GM23338 (cell line): ENCODE measurements at regions not wholly inside any gene's neighbourhood (a gene's known extent, or its start where the extent isn't known, plus 50 kb on each side); places are given as distances from the start of the nearest gene placed in this dataset.

Source experiments
- ATAC-seq: fragments of 200-7000 bp; cut with Tn5 transposase; 3 replicates; pipeline ENCODE4 v1.9.1; 2020
- DNase-seq: peaks from one replicate; pipeline ENCODE4 v3.0.0-alpha.2; 2015; ENCODE audit warnings: low spot score
- H2AFZ ChIP-seq: fragments of 200-600 bp; sonication (generic); 2 replicates; pipeline ENCODE4 v1.8.0; 2016; ENCODE audit warnings: antibody characterized with exemption, mild to moderate bottlenecking, moderate library complexity
- H3F3A ChIP-seq: fragments of 200-600 bp; sonication (generic); replicated peaks from 2 replicates; pipeline ENCODE4 v1.8.0; 2017; ENCODE audit warnings: antibody characterized with exemption, mixed run types, low read depth
- H3K27ac ChIP-seq: fragments of 200-600 bp; sonication (generic); 2 replicates; pipeline ENCODE4 v1.6.1; 2016; ENCODE audit warnings: low read depth
- H3K27me3 ChIP-seq: fragments of 200-600 bp; sonication (generic); 2 replicates; pipeline ENCODE4 v1.8.0; 2016; ENCODE audit warnings: mild to moderate bottlenecking, mixed run types, moderate library complexity; ENCODE audit not compliant: insufficient read depth
- H3K36me3 ChIP-seq: fragments of 200-600 bp; sonication (generic); 2 replicates; pipeline ENCODE4 v1.8.0; 2016; ENCODE audit warnings: mild to moderate bottlenecking; ENCODE audit not compliant: insufficient read depth
- H3K4me1 ChIP-seq: fragments of 200-600 bp; sonication (generic); 2 replicates; pipeline ENCODE4 v1.8.0; 2016; ENCODE audit warnings: mild to moderate bottlenecking, moderate library complexity; ENCODE audit not compliant: insufficient read depth
- H3K4me2 ChIP-seq: fragments of 200-600 bp; sonication (generic); 2 replicates; pipeline ENCODE4 v1.7.1; 2017; ENCODE audit warnings: mixed run types
- H3K4me3 ChIP-seq: fragments of 200-600 bp; sonication (generic); 2 replicates; pipeline ENCODE4 v1.6.1; 2016; ENCODE audit warnings: mixed run types
- H3K79me2 ChIP-seq: fragments of 200-600 bp; sonication (generic); replicated peaks from 2 replicates; pipeline ENCODE4 v1.8.0; 2017; ENCODE audit warnings: mild to moderate bottlenecking; ENCODE audit not compliant: insufficient read depth
- H3K9me2 ChIP-seq: fragments of 200-600 bp; sonication (generic); 2 replicates; pipeline ENCODE4 v1.8.0; 2017; ENCODE audit not compliant: insufficient read depth
- H4K20me1 ChIP-seq: fragments of 200-600 bp; sonication (generic); replicated peaks from 2 replicates; pipeline ENCODE4 v1.8.0; 2017; ENCODE audit warnings: mild to moderate bottlenecking; ENCODE audit not compliant: insufficient read depth
- H3K27ac Mint-ChIP-seq: 2 replicates; pipeline ENCODE4 v1.8.0; 2020; ENCODE audit warnings: inconsistent platforms, mild to moderate bottlenecking, moderate library complexity, mixed read lengths
- H3K27me3 Mint-ChIP-seq: 3 replicates; pipeline ENCODE4 v1.8.0; 2022; ENCODE audit warnings: low read depth, mild to moderate bottlenecking, moderate library complexity, mixed read lengths, inconsistent platforms; ENCODE audit not compliant: insufficient read depth, poor library complexity
- H3K36me3 Mint-ChIP-seq: 3 replicates; pipeline ENCODE4 v1.8.0; 2021; ENCODE audit warnings: low read depth, mild to moderate bottlenecking, inconsistent platforms, moderate library complexity, mixed read lengths
- H3K4me1 Mint-ChIP-seq: 3 replicates; pipeline ENCODE4 v1.8.0; 2020; ENCODE audit warnings: mild to moderate bottlenecking, inconsistent platforms, mixed read lengths
- H3K4me3 Mint-ChIP-seq: 3 replicates; pipeline ENCODE4 v1.8.0; 2021; ENCODE audit warnings: moderate library complexity, mild to moderate bottlenecking, inconsistent platforms, mixed read lengths
- H3K9me3 Mint-ChIP-seq: 3 replicates; pipeline ENCODE4 v1.8.0; 2020; ENCODE audit warnings: moderate library complexity, mild to moderate bottlenecking, inconsistent platforms, mixed read lengths
- CREB1 ChIP-seq: fragments of 250-450 bp; sonication (Bioruptor Pico); IDR thresholded peaks from 2 replicates; pipeline ENCODE4 v1.5.0; 2020; ENCODE audit warnings: low read depth, mild to moderate bottlenecking, moderate library complexity
- EZH2 ChIP-seq: fragments of 200-600 bp; sonication (generic); IDR thresholded peaks from one replicate; pipeline ENCODE4 v1.8.0; 2017; ENCODE audit warnings: antibody characterized with exemption, mild to moderate bottlenecking, low read depth; ENCODE audit not compliant: unreplicated experiment
- EZH2phosphoT487 ChIP-seq: fragments of 200-600 bp; sonication (generic); IDR thresholded peaks from one replicate; pipeline ENCODE4 v1.8.1; 2018; ENCODE audit warnings: antibody characterized with exemption; ENCODE audit not compliant: unreplicated experiment
- JUNB ChIP-seq: IDR thresholded peaks from one replicate; pipeline ENCODE4 v1.6.1; 2016; ENCODE audit warnings: antibody characterized with exemption; ENCODE audit not compliant: unreplicated experiment
- NANOG ChIP-seq: IDR thresholded peaks from 2 replicates; pipeline ENCODE4 v1.6.1; 2016; ENCODE audit warnings: antibody characterized with exemption, borderline replicate concordance
- POLR2AphosphoS5 ChIP-seq: IDR thresholded peaks from 2 replicates; pipeline ENCODE4 v1.6.1; 2016; ENCODE audit warnings: antibody characterized with exemption, low read depth
- STAT1 ChIP-seq: IDR thresholded peaks from one replicate; pipeline ENCODE4 v1.6.1; 2016; ENCODE audit warnings: antibody characterized with exemption; ENCODE audit not compliant: unreplicated experiment
- ZNF114 ChIP-seq: fragments of 250-450 bp; sonication (Bioruptor Pico); IDR thresholded peaks from 2 replicates; pipeline ENCODE4 v1.5.0; 2020; ENCODE audit warnings: mild to moderate bottlenecking, moderate library complexity
- ZNF331 ChIP-seq: fragments of 250-450 bp; sonication (Bioruptor Pico); IDR thresholded peaks from 2 replicates; pipeline ENCODE4 v1.5.0; 2020; ENCODE audit warnings: low read depth, mild to moderate bottlenecking, moderate library complexity
- TF ChIP-seq, protein P1 (sequence below): fragments of 250-450 bp; sonication (Bioruptor Pico); IDR thresholded peaks from 2 replicates; pipeline ENCODE4 v1.5.0; 2020; ENCODE audit warnings: mild to moderate bottlenecking, moderate library complexity
- TF ChIP-seq, protein P2 (sequence below): IDR thresholded peaks from one replicate; pipeline ENCODE4 v1.6.1; 2018; ENCODE audit warnings: antibody characterized with exemption; ENCODE audit not compliant: unreplicated experiment
- TF ChIP-seq, protein P3 (sequence below): IDR thresholded peaks from 2 replicates; pipeline ENCODE4 v1.6.1; 2016; ENCODE audit warnings: antibody characterized with exemption
- TF ChIP-seq, protein P4 (sequence below), 2 experiments: fragments of 200-600 bp in 1 of 2; sonication (generic) in 1 of 2; conservative IDR thresholded peaks; 2 replicates each; pipeline versions ENCODE4 v1.5.1 to v1.6.1; 2016 to 2017; ENCODE audit warnings: antibody characterized with exemption in 2 of 2, low read depth in 2 of 2, mild to moderate bottlenecking in 2 of 2, moderate library complexity in 1 of 2

DNA sequence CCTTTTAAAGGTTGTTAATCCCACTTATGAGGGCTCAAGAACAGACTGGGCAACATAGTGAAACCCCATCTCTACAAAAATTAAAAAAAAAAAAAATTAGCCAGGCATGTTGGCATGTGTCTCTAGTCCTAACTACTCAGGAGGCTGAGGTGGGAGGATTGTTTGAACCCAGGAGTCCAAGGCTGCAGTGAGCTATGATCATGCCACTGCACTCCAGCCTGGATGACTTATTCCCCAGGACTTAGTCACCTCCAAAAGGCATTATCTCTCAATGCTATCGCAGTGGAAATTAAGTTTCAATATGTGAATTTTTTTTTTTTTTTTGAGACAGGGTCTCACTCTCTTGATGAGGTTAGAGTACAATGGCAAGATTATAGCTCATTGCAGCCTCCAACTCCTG lies 61.2 kb upstream of the TRIM24 start (continued):
- no peak for TF ChIP-seq ZNF331 (CRISPR knock-in tag)
- no peak for TF ChIP-seq EZH2phosphoT487
- no peak for TF ChIP-seq CREB1 (CRISPR knock-in tag)

DNA sequence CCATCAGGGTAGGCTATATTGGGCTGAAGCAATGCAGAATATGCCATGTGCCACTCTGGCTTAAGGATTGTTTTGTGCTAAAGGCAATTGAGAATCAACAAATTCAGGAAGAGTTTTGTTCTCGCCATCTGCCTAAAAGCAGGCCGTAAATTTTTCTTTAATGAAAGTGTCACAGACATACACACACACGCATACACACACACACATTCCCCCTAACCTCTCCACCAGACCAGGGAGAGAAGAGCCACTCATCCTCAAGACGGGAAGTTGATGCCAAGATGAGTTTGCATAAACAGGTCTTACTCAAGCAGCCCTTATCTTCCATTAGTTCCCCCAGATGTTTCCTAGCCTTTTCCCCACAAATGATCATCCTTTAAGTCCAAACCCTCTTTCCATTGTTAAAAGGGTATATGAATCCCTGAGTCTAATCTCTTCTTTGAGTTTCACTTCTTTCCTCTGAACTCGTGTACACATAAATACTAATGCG lies 59.6 kb upstream of the TRIM24 start:
- Histone ChIP-seq H4K20me1 (no peaks in the 10 kb centered on the region), H3K4me3 (no peak overlapping the region), H3K4me1 (0 out of 2 replicates have a peak, but pooled peaks cover 8% of the 10 kb centered on the region), H3K27me3 (no peaks in the 10 kb centered on the region), H3K4me2 (no peak overlapping the region), H3K79me2 (no peaks in the 10 kb centered on the region), H3K9me2 (0 out of 2 replicates have a peak, but pooled peaks cover 3% of the 10 kb centered on the region), H3K27ac (no peak overlapping the region), H3K36me3 (no peaks in the 10 kb centered on the region), H2AFZ (peak overlapping the region; percentile 58; the same call in 1 of the 2 replicates), H3F3A (no peaks in the 10 kb centered on the region)
- Mint-ChIP-seq H3K4me3 (no peak overlapping the region), H3K36me3 (peaks cover 8% of the 10 kb centered on the region; the same call in 2 of the 3 replicates), H3K27ac (no peak overlapping the region), H3K27me3 (peaks cover 2% of the 10 kb centered on the region), H3K9me3 (peaks cover 7% of the 10 kb centered on the region; the same call in 2 of the 3 replicates), H3K4me1 (peaks cover 4% of the 10 kb centered on the region; the same call in 2 of the 3 replicates)
- no peak for ATAC-seq
- TF ChIP-seq NANOG, result no peak
- TF ChIP-seq, protein P1, sequence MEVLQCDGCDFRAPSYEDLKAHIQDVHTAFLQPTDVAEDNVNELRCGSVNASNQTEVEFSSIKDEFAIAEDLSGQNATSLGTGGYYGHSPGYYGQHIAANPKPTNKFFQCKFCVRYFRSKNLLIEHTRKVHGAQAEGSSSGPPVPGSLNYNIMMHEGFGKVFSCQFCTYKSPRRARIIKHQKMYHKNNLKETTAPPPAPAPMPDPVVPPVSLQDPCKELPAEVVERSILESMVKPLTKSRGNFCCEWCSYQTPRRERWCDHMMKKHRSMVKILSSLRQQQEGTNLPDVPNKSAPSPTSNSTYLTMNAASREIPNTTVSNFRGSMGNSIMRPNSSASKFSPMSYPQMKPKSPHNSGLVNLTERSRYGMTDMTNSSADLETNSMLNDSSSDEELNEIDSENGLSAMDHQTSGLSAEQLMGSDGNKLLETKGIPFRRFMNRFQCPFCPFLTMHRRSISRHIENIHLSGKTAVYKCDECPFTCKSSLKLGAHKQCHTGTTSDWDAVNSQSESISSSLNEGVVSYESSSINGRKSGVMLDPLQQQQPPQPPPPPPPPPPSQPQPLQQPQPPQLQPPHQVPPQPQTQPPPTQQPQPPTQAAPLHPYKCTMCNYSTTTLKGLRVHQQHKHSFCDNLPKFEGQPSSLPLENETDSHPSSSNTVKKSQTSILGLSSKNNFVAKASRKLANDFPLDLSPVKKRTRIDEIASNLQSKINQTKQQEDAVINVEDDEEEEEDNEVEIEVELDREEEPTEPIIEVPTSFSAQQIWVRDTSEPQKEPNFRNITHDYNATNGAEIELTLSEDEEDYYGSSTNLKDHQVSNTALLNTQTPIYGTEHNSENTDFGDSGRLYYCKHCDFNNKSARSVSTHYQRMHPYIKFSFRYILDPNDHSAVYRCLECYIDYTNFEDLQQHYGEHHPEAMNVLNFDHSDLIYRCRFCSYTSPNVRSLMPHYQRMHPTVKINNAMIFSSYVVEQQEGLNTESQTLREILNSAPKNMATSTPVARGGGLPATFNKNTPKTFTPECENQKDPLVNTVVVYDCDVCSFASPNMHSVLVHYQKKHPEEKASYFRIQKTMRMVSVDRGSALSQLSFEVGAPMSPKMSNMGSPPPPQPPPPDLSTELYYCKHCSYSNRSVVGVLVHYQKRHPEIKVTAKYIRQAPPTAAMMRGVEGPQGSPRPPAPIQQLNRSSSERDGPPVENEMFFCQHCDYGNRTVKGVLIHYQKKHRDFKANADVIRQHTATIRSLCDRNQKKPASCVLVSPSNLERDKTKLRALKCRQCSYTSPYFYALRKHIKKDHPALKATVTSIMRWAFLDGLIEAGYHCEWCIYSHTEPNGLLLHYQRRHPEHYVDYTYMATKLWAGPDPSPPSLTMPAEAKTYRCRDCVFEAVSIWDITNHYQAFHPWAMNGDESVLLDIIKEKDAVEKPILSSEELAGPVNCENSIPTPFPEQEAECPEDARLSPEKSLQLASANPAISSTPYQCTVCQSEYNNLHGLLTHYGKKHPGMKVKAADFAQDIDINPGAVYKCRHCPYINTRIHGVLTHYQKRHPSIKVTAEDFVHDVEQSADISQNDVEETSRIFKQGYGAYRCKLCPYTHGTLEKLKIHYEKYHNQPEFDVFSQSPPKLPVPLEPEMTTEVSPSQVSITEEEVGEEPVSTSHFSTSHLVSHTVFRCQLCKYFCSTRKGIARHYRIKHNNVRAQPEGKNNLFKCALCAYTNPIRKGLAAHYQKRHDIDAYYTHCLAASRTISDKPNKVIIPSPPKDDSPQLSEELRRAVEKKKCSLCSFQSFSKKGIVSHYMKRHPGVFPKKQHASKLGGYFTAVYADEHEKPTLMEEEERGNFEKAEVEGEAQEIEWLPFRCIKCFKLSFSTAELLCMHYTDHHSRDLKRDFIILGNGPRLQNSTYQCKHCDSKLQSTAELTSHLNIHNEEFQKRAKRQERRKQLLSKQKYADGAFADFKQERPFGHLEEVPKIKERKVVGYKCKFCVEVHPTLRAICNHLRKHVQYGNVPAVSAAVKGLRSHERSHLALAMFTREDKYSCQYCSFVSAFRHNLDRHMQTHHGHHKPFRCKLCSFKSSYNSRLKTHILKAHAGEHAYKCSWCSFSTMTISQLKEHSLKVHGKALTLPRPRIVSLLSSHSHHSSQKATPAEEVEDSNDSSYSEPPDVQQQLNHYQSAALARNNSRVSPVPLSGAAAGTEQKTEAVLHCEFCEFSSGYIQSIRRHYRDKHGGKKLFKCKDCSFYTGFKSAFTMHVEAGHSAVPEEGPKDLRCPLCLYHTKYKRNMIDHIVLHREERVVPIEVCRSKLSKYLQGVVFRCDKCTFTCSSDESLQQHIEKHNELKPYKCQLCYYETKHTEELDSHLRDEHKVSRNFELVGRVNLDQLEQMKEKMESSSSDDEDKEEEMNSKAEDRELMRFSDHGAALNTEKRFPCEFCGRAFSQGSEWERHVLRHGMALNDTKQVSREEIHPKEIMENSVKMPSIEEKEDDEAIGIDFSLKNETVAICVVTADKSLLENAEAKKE (CRISPR knock-in tag), result no peak
- TF ChIP-seq, protein P2, sequence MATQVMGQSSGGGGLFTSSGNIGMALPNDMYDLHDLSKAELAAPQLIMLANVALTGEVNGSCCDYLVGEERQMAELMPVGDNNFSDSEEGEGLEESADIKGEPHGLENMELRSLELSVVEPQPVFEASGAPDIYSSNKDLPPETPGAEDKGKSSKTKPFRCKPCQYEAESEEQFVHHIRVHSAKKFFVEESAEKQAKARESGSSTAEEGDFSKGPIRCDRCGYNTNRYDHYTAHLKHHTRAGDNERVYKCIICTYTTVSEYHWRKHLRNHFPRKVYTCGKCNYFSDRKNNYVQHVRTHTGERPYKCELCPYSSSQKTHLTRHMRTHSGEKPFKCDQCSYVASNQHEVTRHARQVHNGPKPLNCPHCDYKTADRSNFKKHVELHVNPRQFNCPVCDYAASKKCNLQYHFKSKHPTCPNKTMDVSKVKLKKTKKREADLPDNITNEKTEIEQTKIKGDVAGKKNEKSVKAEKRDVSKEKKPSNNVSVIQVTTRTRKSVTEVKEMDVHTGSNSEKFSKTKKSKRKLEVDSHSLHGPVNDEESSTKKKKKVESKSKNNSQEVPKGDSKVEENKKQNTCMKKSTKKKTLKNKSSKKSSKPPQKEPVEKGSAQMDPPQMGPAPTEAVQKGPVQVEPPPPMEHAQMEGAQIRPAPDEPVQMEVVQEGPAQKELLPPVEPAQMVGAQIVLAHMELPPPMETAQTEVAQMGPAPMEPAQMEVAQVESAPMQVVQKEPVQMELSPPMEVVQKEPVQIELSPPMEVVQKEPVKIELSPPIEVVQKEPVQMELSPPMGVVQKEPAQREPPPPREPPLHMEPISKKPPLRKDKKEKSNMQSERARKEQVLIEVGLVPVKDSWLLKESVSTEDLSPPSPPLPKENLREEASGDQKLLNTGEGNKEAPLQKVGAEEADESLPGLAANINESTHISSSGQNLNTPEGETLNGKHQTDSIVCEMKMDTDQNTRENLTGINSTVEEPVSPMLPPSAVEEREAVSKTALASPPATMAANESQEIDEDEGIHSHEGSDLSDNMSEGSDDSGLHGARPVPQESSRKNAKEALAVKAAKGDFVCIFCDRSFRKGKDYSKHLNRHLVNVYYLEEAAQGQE, result no peak
- TF ChIP-seq EZH2, result no peak
- no peak for TF ChIP-seq ZNF331 (CRISPR knock-in tag)
- no peak for TF ChIP-seq STAT1
- TF ChIP-seq CREB1 (CRISPR knock-in tag), result no peak
- no peak for TF ChIP-seq JUNB
- TF ChIP-seq, protein P3, sequence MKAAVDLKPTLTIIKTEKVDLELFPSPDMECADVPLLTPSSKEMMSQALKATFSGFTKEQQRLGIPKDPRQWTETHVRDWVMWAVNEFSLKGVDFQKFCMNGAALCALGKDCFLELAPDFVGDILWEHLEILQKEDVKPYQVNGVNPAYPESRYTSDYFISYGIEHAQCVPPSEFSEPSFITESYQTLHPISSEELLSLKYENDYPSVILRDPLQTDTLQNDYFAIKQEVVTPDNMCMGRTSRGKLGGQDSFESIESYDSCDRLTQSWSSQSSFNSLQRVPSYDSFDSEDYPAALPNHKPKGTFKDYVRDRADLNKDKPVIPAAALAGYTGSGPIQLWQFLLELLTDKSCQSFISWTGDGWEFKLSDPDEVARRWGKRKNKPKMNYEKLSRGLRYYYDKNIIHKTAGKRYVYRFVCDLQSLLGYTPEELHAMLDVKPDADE, result no peak
- no peak for TF ChIP-seq ZNF114 (CRISPR knock-in tag)
- no peak for TF ChIP-seq EZH2phosphoT487
- TF ChIP-seq, protein P4, sequence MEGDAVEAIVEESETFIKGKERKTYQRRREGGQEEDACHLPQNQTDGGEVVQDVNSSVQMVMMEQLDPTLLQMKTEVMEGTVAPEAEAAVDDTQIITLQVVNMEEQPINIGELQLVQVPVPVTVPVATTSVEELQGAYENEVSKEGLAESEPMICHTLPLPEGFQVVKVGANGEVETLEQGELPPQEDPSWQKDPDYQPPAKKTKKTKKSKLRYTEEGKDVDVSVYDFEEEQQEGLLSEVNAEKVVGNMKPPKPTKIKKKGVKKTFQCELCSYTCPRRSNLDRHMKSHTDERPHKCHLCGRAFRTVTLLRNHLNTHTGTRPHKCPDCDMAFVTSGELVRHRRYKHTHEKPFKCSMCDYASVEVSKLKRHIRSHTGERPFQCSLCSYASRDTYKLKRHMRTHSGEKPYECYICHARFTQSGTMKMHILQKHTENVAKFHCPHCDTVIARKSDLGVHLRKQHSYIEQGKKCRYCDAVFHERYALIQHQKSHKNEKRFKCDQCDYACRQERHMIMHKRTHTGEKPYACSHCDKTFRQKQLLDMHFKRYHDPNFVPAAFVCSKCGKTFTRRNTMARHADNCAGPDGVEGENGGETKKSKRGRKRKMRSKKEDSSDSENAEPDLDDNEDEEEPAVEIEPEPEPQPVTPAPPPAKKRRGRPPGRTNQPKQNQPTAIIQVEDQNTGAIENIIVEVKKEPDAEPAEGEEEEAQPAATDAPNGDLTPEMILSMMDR (conservative IDR thresholded peaks at IDR 0.05; ENCODE audit: low read depth in 2 of 2), result no peak
- TF ChIP-seq POLR2AphosphoS5, result no peak
- no peak for DNase-seq
